ENCODE measurements at regions not wholly inside any gene's neighbourhood (a gene's known extent, or its start where the extent isn't known, plus 50 kb on each side); places are given as distances from the start of the nearest gene placed in this dataset.

DNA sequence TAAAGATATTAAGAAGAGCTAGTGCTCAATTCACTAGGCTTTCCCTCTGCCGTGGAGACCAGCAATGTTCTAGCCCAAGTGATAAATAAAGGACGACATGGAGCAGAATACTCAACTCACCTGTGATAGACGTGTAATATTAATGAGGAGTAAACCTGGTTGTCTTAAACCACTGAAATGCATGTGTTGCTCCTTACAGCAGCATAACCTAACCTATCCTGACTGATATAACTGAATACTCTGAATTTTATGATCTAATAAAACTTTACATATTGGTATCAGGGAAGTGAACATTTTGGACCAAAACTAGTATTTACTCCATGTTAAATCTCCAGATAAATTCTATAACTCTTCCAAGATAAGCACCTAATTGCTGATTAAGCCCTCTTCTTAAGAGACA is 531.0 kb downstream of the METTL4 start:
- no peak for ATAC-seq
- RAD21 ChIA-PET (ENCODE audit: low non-redundant PET in 1 of 2, low total read pairs in 2 of 2, uncharacterized antibody in 2 of 2, unreplicated experiment in 2 of 2), result no interaction called here
- BruUV-seq (replicated peaks), result no TSS peak

DNA sequence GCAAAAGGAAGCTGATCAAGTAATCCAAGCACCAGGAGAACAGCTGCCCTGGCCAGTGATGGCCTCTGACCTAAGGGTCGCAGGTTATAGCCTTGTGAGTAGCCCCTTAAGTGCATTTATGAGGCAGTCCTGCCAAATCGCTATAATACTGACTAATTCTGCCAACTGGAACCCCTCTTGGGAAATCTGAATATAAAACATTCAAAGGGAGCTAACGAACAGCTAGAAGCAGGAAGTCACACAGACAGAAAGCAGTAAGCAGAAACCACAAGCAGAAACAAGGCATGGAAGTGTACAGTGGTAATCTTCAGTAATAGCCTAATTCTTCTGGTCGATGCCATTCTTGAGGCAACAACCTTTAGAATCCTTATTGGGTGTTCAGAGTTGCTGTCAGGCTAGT is 521.3 kb downstream of the METTL4 start:
- Histone ChIP-seq H3K9me2 (ENCODE audit: insufficient read depth) (no peaks in the 10 kb centered on the region), H3K9me3 (ENCODE audit: control insufficient read depth in 1 of 2, insufficient read depth in 1 of 2, low read depth in 1 of 2, low read length in 2 of 2) (no peaks in the 10 kb centered on the region), H2AFZ (ENCODE audit: low read depth, low read length, poor library complexity, severe bottlenecking) (no peak overlapping the region), H3K4me2 (ENCODE audit: low read length) (no peak overlapping the region), H3K36me3 (ENCODE audit: control insufficient read depth in 1 of 2, insufficient read depth in 2 of 2, low read length in 2 of 2) (no peaks in the 10 kb centered on the region), H3K27me3 (ENCODE audit: insufficient read depth, low read length) (no peaks in the 10 kb centered on the region), H4K20me1 (ENCODE audit: insufficient read depth) (no peaks in the 10 kb centered on the region), H3K9ac (ENCODE audit: low read length) (no peak overlapping the region), H3K4me1 (ENCODE audit: control insufficient read depth in 1 of 2, insufficient read depth in 2 of 2, low read length in 2 of 2) (peaks cover 0 to 12% of the 10 kb centered on the region in 2 experiments; a peak in 2 of 4 replicates), H3K27ac (ENCODE audit: low read depth, low read length) (no peak overlapping the region), H3K79me2 (ENCODE audit: insufficient read depth, low read length) (no peaks in the 10 kb centered on the region), H3K4me3 (replicated peaks in 1 of 2; ENCODE audit: low read depth in 1 of 2, low read length in 2 of 2) (no peak overlapping the region)
- BruUV-seq (replicated peaks), result no TSS peak
- DNase-seq (ENCODE audit: low read depth, low spot score), result no peak
- TF ChIP-seq FOSL1 (IDR thresholded peaks at IDR 0.05; ENCODE audit: low read depth), result no peak
- RAD21 ChIA-PET (ENCODE audit: low non-redundant PET in 1 of 2, low total read pairs in 2 of 2, uncharacterized antibody in 2 of 2, unreplicated experiment in 2 of 2), result no interaction called here
- POLR2A ChIA-PET, result no interaction called here
- CTCF ChIA-PET, result no interaction called here
- ATAC-seq, result no peak
- intact Hi-C loops (cut with micrococcal nuclease), result no loop called here

More for the DNA sequence above, 531.0 kb downstream of the METTL4 start:
- Histone ChIP-seq H3K4me1 (ENCODE audit: control insufficient read depth in 1 of 2, insufficient read depth in 2 of 2, low read length in 2 of 2) (no peaks in the 10 kb centered on the region), H3K27me3 (ENCODE audit: insufficient read depth, low read length) (no peaks in the 10 kb centered on the region), H3K79me2 (ENCODE audit: insufficient read depth, low read length) (no peaks in the 10 kb centered on the region), H3K36me3 (ENCODE audit: control insufficient read depth in 1 of 2, insufficient read depth in 2 of 2, low read length in 2 of 2) (no peaks in the 10 kb centered on the region), H3K4me2 (ENCODE audit: low read length) (no peak overlapping the region), H3K27ac (ENCODE audit: low read depth, low read length) (no peak overlapping the region), H3K4me3 (replicated peaks in 1 of 2; ENCODE audit: low read depth in 1 of 2, low read length in 2 of 2) (no peak overlapping the region), H2AFZ (ENCODE audit: low read depth, low read length, poor library complexity, severe bottlenecking) (no peak overlapping the region), H3K9me3 (ENCODE audit: control insufficient read depth in 1 of 2, insufficient read depth in 1 of 2, low read depth in 1 of 2, low read length in 2 of 2) (no peaks in the 10 kb centered on the region), H4K20me1 (ENCODE audit: insufficient read depth) (no peaks in the 10 kb centered on the region), H3K9ac (ENCODE audit: low read length) (no peak overlapping the region), H3K9me2 (ENCODE audit: insufficient read depth) (no peaks in the 10 kb centered on the region)
- no peak for DNase-seq (ENCODE audit: low read depth, low spot score)
- TF ChIP-seq JUND (IDR thresholded peaks at IDR 0.05), result no peak
- ChIA-PET CTCF (no interaction called here), POLR2A (no interaction called here)
- intact Hi-C loops (cut with micrococcal nuclease), result no loop called here

DNA sequence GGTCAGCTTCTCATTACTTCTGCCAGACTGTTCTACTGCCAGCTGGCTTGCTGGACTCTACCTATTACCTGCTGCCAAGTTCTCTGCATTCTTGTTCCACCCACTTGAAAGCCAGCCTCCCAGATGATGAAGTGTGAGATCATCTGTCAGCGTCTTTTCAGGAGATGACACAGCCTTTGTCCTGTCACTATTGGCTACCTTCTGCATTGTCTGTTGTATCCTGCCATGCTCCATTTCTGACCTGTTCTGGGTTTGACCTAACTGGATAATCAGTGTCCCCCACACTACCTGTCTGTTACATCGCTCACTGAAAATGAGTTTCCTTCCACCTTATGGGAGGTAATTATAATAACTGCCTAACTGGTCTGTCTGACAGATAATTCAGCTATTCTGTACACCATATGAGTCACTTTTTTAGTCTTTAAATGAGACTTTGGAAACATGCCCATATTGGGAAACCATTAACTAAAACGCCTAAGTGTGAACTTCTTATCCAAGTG is 520.6 kb downstream of the METTL4 start:
- ChIA-PET POLR2A (no interaction called here), CTCF (no interaction called here), RAD21 (ENCODE audit: low non-redundant PET in 1 of 2, low total read pairs in 2 of 2, uncharacterized antibody in 2 of 2, unreplicated experiment in 2 of 2) (no interaction called here)
- Histone ChIP-seq H3K9ac (ENCODE audit: low read length) (no peak overlapping the region), H4K20me1 (ENCODE audit: insufficient read depth) (no peaks in the 10 kb centered on the region), H3K4me2 (ENCODE audit: low read length) (peak overlapping the region; percentile 32), H3K79me2 (ENCODE audit: insufficient read depth, low read length) (no peaks in the 10 kb centered on the region), H3K9me3 (ENCODE audit: control insufficient read depth in 1 of 2, insufficient read depth in 1 of 2, low read depth in 1 of 2, low read length in 2 of 2) (no peaks in the 10 kb centered on the region), H3K36me3 (ENCODE audit: control insufficient read depth in 1 of 2, insufficient read depth in 2 of 2, low read length in 2 of 2) (no peaks in the 10 kb centered on the region), H3K4me3 (replicated peaks in 1 of 2; ENCODE audit: low read depth in 1 of 2, low read length in 2 of 2) (no peak overlapping the region), H3K4me1 (ENCODE audit: control insufficient read depth in 1 of 2, insufficient read depth in 2 of 2, low read length in 2 of 2) (peaks cover 0 to 12% of the 10 kb centered on the region in 2 experiments; a peak in 2 of 4 replicates), H3K27me3 (ENCODE audit: insufficient read depth, low read length) (no peaks in the 10 kb centered on the region), H3K9me2 (ENCODE audit: insufficient read depth) (no peaks in the 10 kb centered on the region), H2AFZ (ENCODE audit: low read depth, low read length, poor library complexity, severe bottlenecking) (no peak overlapping the region), H3K27ac (ENCODE audit: low read depth, low read length) (no peak overlapping the region)
- DNase-seq (ENCODE audit: low read depth, low spot score) (peak; percentile 34), ATAC-seq (peak; percentile 78)
- intact Hi-C loops (cut with micrococcal nuclease), result no loop called here
- no TSS peak for BruUV-seq (replicated peaks)
- TF ChIP-seq POLR2AphosphoS5 (IDR thresholded peaks at IDR 0.05; ENCODE audit: low read depth, low read length) (no peak), RAD21 (IDR thresholded peaks at IDR 0.05; ENCODE audit: low read depth) (no peak), CEBPB (IDR thresholded peaks at IDR 0.05; ENCODE audit: low read depth) (no peak), JUND (IDR thresholded peaks at IDR 0.05) (peak; percentile 33; the same call in 1 of the 2 replicates), SP1 (IDR thresholded peaks at IDR 0.05; ENCODE audit: low read depth) (peak; percentile 43), TCF7L2 (IDR thresholded peaks at IDR 0.05; ENCODE audit: borderline replicate concordance, extremely low read depth, insufficient read depth, insufficient read length) (peak; percentile 56), ELF1 (IDR thresholded peaks at IDR 0.05; ENCODE audit: borderline replicate concordance, low read depth) (no peak), POLR2A (IDR thresholded peaks at IDR 0.05; ENCODE audit: borderline replicate concordance, extremely low read depth, insufficient read depth, insufficient read length) (no peak), CBX3 (IDR thresholded peaks at IDR 0.05; ENCODE audit: low read depth) (0 out of 2 replicates have a peak, but pooled peaks have one; percentile 42), EZH2phosphoT487 (IDR thresholded peaks at IDR 0.05; ENCODE audit: borderline replicate concordance) (no peak), EZH2 (IDR thresholded peaks at IDR 0.05) (no peak)
- TF ChIP-seq, protein P1, sequence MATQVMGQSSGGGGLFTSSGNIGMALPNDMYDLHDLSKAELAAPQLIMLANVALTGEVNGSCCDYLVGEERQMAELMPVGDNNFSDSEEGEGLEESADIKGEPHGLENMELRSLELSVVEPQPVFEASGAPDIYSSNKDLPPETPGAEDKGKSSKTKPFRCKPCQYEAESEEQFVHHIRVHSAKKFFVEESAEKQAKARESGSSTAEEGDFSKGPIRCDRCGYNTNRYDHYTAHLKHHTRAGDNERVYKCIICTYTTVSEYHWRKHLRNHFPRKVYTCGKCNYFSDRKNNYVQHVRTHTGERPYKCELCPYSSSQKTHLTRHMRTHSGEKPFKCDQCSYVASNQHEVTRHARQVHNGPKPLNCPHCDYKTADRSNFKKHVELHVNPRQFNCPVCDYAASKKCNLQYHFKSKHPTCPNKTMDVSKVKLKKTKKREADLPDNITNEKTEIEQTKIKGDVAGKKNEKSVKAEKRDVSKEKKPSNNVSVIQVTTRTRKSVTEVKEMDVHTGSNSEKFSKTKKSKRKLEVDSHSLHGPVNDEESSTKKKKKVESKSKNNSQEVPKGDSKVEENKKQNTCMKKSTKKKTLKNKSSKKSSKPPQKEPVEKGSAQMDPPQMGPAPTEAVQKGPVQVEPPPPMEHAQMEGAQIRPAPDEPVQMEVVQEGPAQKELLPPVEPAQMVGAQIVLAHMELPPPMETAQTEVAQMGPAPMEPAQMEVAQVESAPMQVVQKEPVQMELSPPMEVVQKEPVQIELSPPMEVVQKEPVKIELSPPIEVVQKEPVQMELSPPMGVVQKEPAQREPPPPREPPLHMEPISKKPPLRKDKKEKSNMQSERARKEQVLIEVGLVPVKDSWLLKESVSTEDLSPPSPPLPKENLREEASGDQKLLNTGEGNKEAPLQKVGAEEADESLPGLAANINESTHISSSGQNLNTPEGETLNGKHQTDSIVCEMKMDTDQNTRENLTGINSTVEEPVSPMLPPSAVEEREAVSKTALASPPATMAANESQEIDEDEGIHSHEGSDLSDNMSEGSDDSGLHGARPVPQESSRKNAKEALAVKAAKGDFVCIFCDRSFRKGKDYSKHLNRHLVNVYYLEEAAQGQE (IDR thresholded peaks at IDR 0.05; ENCODE audit: low read depth), result no peak
